HEK293 (cell line): ENCODE measurements at regions not wholly inside any gene's neighbourhood (a gene's known extent, or its start where the extent isn't known, plus 50 kb on each side); places are given as distances from the start of the nearest gene placed in this dataset.

ENCODE experiments used
- BCL11B ChIP-seq: fragments of 450-650 bp; formaldehyde crosslinking; IDR thresholded peaks from 2 replicates; pipeline ENCODE4 v1.5.1; 2016; ENCODE audit warnings: low read depth, missing biosample characterization, missing genetic modification characterization
- GLI2 ChIP-seq: fragments of 450-650 bp; formaldehyde crosslinking; IDR thresholded peaks from 2 replicates; pipeline ENCODE4; 2017; ENCODE audit warnings: missing biosample characterization, missing genetic modification characterization, low read depth, borderline replicate concordance
- GLIS2 ChIP-seq: fragments of 450-650 bp; formaldehyde crosslinking; IDR thresholded peaks from 2 replicates; pipeline ENCODE4 v1.5.1; 2016; ENCODE audit warnings: missing biosample characterization, missing genetic modification characterization
- IKZF3 ChIP-seq: fragments of 450-650 bp; IDR thresholded peaks from 2 replicates; pipeline ENCODE4 v1.5.0; 2018; ENCODE audit warnings: missing biosample characterization, mild to moderate bottlenecking, missing genetic modification characterization, moderate library complexity
- PRDM1 ChIP-seq: fragments of 450-650 bp; formaldehyde crosslinking; IDR thresholded peaks from 2 replicates; pipeline ENCODE4; 2016; ENCODE audit warnings: missing biosample characterization, missing genetic modification characterization
- TSHZ1 ChIP-seq: fragments of 450-650 bp; formaldehyde crosslinking; IDR thresholded peaks from 2 replicates; pipeline ENCODE4 v1.5.1; 2016; ENCODE audit warnings: missing biosample characterization, missing genetic modification characterization, borderline replicate concordance
- ZBTB10 ChIP-seq: fragments of 450-650 bp; formaldehyde crosslinking; IDR thresholded peaks from 2 replicates; pipeline ENCODE4 v1.5.1; 2016; ENCODE audit warnings: missing biosample characterization, missing genetic modification characterization
- ZBTB20 ChIP-seq: fragments of 450-650 bp; formaldehyde crosslinking; IDR thresholded peaks from 2 replicates; pipeline ENCODE4 v1.5.1; 2016; ENCODE audit warnings: missing biosample characterization, missing genetic modification characterization
- ZBTB49 ChIP-seq: fragments of 450-650 bp; formaldehyde crosslinking; IDR thresholded peaks from 2 replicates; pipeline ENCODE4 v1.5.1; 2016; ENCODE audit warnings: missing biosample characterization, missing genetic modification characterization, low read depth
- ZNF155 ChIP-seq: fragments of 450-650 bp; formaldehyde crosslinking; IDR thresholded peaks from 2 replicates; pipeline ENCODE4 v1.5.1; 2016; ENCODE audit warnings: missing biosample characterization, missing genetic modification characterization
- ZNF202 ChIP-seq: fragments of 450-650 bp; formaldehyde crosslinking; IDR thresholded peaks from 2 replicates; pipeline ENCODE4 v1.5.1; 2016; ENCODE audit warnings: missing biosample characterization, missing genetic modification characterization, borderline replicate concordance
- ZNF214 ChIP-seq: fragments of 450-650 bp; formaldehyde crosslinking; IDR thresholded peaks from 2 replicates; pipeline ENCODE4 v1.5.1; 2017; ENCODE audit warnings: missing biosample characterization, mild to moderate bottlenecking, missing genetic modification characterization, borderline replicate concordance
- ZNF248 ChIP-seq: fragments of 450-650 bp; formaldehyde crosslinking; IDR thresholded peaks from 2 replicates; pipeline ENCODE4 v1.5.1; 2017; ENCODE audit warnings: missing biosample characterization, missing genetic modification characterization
- ZNF280C ChIP-seq: fragments of 450-650 bp; formaldehyde crosslinking; IDR thresholded peaks from 2 replicates; pipeline ENCODE4 v1.5.1; 2016; ENCODE audit warnings: missing biosample characterization, missing genetic modification characterization
- ZNF37A ChIP-seq: fragments of 450-650 bp; IDR thresholded peaks from 2 replicates; pipeline ENCODE4 v1.5.1; 2018; ENCODE audit warnings: missing biosample characterization, missing genetic modification characterization
- ZNF600 ChIP-seq: fragments of 450-650 bp; formaldehyde crosslinking; IDR thresholded peaks from 2 replicates; pipeline ENCODE4 v1.5.1; 2016; ENCODE audit warnings: missing biosample characterization, missing genetic modification characterization
- ZNF76 ChIP-seq: fragments of 450-650 bp; formaldehyde crosslinking; IDR thresholded peaks from 2 replicates; pipeline ENCODE4; 2016; ENCODE audit warnings: low read depth, missing biosample characterization, missing genetic modification characterization, borderline replicate concordance
- TF ChIP-seq, protein P1 (sequence below): fragments of 450-650 bp; formaldehyde crosslinking; IDR thresholded peaks from 2 replicates; pipeline ENCODE4 v1.5.1; 2016; ENCODE audit warnings: missing biosample characterization, missing genetic modification characterization
- TF ChIP-seq, protein P2 (sequence below): fragments of 450-650 bp; formaldehyde crosslinking; IDR thresholded peaks from 2 replicates; pipeline ENCODE4 v1.5.1; 2016; ENCODE audit warnings: missing biosample characterization, missing genetic modification characterization
- TF ChIP-seq, protein P3 (sequence below): fragments of 450-650 bp; formaldehyde crosslinking; IDR thresholded peaks from 2 replicates; pipeline ENCODE4 v1.5.1; 2016; ENCODE audit warnings: missing biosample characterization, missing genetic modification characterization
- TF ChIP-seq, protein P4 (sequence below): fragments of 450-650 bp; formaldehyde crosslinking; IDR thresholded peaks from 2 replicates; pipeline ENCODE4 v1.5.1; 2016; ENCODE audit warnings: missing biosample characterization, missing genetic modification characterization

- TF ChIP-seq, protein P1, sequence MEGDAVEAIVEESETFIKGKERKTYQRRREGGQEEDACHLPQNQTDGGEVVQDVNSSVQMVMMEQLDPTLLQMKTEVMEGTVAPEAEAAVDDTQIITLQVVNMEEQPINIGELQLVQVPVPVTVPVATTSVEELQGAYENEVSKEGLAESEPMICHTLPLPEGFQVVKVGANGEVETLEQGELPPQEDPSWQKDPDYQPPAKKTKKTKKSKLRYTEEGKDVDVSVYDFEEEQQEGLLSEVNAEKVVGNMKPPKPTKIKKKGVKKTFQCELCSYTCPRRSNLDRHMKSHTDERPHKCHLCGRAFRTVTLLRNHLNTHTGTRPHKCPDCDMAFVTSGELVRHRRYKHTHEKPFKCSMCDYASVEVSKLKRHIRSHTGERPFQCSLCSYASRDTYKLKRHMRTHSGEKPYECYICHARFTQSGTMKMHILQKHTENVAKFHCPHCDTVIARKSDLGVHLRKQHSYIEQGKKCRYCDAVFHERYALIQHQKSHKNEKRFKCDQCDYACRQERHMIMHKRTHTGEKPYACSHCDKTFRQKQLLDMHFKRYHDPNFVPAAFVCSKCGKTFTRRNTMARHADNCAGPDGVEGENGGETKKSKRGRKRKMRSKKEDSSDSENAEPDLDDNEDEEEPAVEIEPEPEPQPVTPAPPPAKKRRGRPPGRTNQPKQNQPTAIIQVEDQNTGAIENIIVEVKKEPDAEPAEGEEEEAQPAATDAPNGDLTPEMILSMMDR, result no peak
- TF ChIP-seq ZNF214 (tag by site-specific recombination), result no peak
- no peak for TF ChIP-seq ZNF37A (tag by site-specific recombination)
- TF ChIP-seq GLIS2, result no peak
- no peak for TF ChIP-seq IKZF3 (tag by site-specific recombination)
- TF ChIP-seq TSHZ1 (tag by site-specific recombination), result no peak
- no peak for TF ChIP-seq ZBTB49
- TF ChIP-seq ZNF155, result no peak
- no peak for TF ChIP-seq ZNF600 (tag by site-specific recombination)
- TF ChIP-seq BCL11B, result no peak
- TF ChIP-seq ZNF202 (tag by site-specific recombination), result no peak
- TF ChIP-seq, protein P2, sequence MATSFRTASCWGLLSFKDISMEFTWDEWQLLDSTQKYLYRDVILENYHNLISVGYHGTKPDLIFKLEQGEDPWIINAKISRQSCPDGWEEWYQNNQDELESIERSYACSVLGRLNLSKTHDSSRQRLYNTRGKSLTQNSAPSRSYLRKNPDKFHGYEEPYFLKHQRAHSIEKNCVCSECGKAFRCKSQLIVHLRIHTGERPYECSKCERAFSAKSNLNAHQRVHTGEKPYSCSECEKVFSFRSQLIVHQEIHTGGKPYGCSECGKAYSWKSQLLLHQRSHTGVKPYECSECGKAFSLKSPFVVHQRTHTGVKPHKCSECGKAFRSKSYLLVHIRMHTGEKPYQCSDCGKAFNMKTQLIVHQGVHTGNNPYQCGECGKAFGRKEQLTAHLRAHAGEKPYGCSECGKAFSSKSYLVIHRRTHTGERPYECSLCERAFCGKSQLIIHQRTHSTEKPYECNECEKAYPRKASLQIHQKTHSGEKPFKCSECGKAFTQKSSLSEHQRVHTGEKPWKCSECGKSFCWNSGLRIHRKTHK (tag by site-specific recombination), result no peak
- no peak for TF ChIP-seq GLI2 (tag by site-specific recombination)
- TF ChIP-seq, protein P3, sequence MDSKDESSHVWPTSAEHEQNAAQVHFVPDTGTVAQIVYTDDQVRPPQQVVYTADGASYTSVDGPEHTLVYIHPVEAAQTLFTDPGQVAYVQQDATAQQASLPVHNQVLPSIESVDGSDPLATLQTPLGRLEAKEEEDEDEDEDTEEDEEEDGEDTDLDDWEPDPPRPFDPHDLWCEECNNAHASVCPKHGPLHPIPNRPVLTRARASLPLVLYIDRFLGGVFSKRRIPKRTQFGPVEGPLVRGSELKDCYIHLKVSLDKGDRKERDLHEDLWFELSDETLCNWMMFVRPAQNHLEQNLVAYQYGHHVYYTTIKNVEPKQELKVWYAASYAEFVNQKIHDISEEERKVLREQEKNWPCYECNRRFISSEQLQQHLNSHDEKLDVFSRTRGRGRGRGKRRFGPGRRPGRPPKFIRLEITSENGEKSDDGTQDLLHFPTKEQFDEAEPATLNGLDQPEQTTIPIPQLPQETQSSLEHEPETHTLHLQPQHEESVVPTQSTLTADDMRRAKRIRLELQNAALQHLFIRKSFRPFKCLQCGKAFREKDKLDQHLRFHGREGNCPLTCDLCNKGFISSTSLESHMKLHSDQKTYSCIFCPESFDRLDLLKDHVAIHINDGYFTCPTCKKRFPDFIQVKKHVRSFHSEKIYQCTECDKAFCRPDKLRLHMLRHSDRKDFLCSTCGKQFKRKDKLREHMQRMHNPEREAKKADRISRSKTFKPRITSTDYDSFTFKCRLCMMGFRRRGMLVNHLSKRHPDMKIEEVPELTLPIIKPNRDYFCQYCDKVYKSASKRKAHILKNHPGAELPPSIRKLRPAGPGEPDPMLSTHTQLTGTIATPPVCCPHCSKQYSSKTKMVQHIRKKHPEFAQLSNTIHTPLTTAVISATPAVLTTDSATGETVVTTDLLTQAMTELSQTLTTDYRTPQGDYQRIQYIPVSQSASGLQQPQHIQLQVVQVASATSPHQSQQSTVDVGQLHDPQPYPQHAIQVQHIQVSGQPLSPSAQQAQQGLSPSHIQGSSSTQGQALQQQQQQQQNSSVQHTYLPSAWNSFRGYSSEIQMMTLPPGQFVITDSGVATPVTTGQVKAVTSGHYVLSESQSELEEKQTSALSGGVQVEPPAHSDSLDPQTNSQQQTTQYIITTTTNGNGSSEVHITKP, result no peak
- TF ChIP-seq ZNF248 (tag by site-specific recombination), result 0 out of 2 replicates have a peak, but pooled peaks have one; percentile 54
- no peak for TF ChIP-seq ZNF280C (tag by site-specific recombination)
- no peak for TF ChIP-seq PRDM1
- TF ChIP-seq ZBTB20 (tag by site-specific recombination), result no peak
- TF ChIP-seq ZBTB10 (tag by site-specific recombination), result 0 out of 2 replicates have a peak, but pooled peaks have one; percentile 31
- TF ChIP-seq, protein P4, sequence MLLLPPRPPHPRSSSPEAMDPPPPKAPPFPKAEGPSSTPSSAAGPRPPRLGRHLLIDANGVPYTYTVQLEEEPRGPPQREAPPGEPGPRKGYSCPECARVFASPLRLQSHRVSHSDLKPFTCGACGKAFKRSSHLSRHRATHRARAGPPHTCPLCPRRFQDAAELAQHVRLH (tag by site-specific recombination), result no peak
- no peak; the same call in 1 of the 2 replicates for TF ChIP-seq ZNF76
Measured at GRCh38 chr19:32058131-32058530, 287.3 kb upstream of the ZNF507 start (continued).
